Panc1 (cell line): ENCODE measurements at regions not wholly inside any gene's neighbourhood (a gene's known extent, or its start where the extent isn't known, plus 50 kb on each side); places are given as distances from the start of the nearest gene placed in this dataset.

Experiments used
- ATAC-seq: fragments of 200-7000 bp; cut with Tn5 transposase; 2 replicates; pipeline ENCODE4 v1.9.1; 2020; ENCODE audit warnings: mild to moderate bottlenecking, moderate library complexity
- BruUV-seq: library from RNA; stranded (reverse); fragments of 400-500 nt; replicated peaks from 2 replicates; lab custom pipeline; 2021; lab: Mats Ljungman, UMichigan
- CTCF ChIA-PET: fragments of 300-600 bp; sonication (Branson Sonifier 250); formaldehyde crosslinking; loops from one replicate; lab custom pipeline; 2022; ENCODE audit warnings: antibody characterized with exemption; lab: Charles Lee
- POLR2A ChIA-PET: fragments of 300-600 bp; sonication (Branson Sonifier 250); formaldehyde crosslinking; loops from one replicate; lab custom pipeline; 2022; ENCODE audit warnings: antibody characterized with exemption; lab: Charles Lee
- DNase-seq: peaks from one replicate; pipeline ENCODE4 v3.0.0-alpha.2; 2010; ENCODE audit warnings: low read depth, low spot score
- H3K27ac ChIP-seq: 2 replicates; pipeline ENCODE4 v1.5.1; 2011; ENCODE audit warnings: mild to moderate bottlenecking, low read length, inconsistent platforms
- H3K27me3 ChIP-seq: fragments of 200-500 bp; sonication (Bioruptor generic); 2 replicates; pipeline ENCODE4 v1.6.0; 2014; ENCODE audit warnings: low read length, inconsistent platforms; ENCODE audit not compliant: control insufficient read depth, insufficient read depth
- H3K36me3 ChIP-seq: fragments of 200-500 bp; sonication (Bioruptor generic); 2 replicates; pipeline ENCODE4 v1.5.1; 2014; ENCODE audit warnings: inconsistent platforms, mild to moderate bottlenecking, low read length, moderate library complexity; ENCODE audit not compliant: control insufficient read depth, insufficient read depth
- H3K4me1 ChIP-seq: 2 replicates; pipeline ENCODE4 v1.5.1; 2011; ENCODE audit warnings: inconsistent platforms, mild to moderate bottlenecking, low read length, moderate library complexity; ENCODE audit not compliant: control insufficient read depth, insufficient read depth
- H3K4me3 ChIP-seq, 2 experiments: 2 replicates each; pipeline ENCODE4 v1.5.1; 2011 to 2012; ENCODE audit warnings: low read depth in 2 of 2, low read length in 2 of 2, mild to moderate bottlenecking in 2 of 2, inconsistent platforms in 1 of 2, moderate library complexity in 1 of 2
- H3K9me3 ChIP-seq: fragments of 200-500 bp; sonication (Bioruptor generic); 2 replicates; pipeline ENCODE4 v1.5.1; 2014; ENCODE audit warnings: low read depth, mild to moderate bottlenecking, inconsistent platforms, low read length, moderate library complexity; ENCODE audit not compliant: control insufficient read depth, insufficient read depth
- CTCF ChIP-seq: fragments of 450-650 bp; IDR thresholded peaks from 2 replicates; pipeline ENCODE4 v1.5.1; 2017; ENCODE audit warnings: mild to moderate bottlenecking
- POLR2AphosphoS5 ChIP-seq: IDR thresholded peaks from 2 replicates; pipeline ENCODE4 v1.6.1; 2012; ENCODE audit warnings: mild to moderate bottlenecking, low read depth, low read length, moderate library complexity
- SIN3A ChIP-seq: IDR thresholded peaks from 2 replicates; pipeline ENCODE4 v1.6.1; 2012; ENCODE audit warnings: low read depth, mild to moderate bottlenecking, low read length, moderate library complexity, borderline replicate concordance; ENCODE audit not compliant: insufficient read depth
- TCF7L2 ChIP-seq: IDR thresholded peaks from 2 replicates; pipeline ENCODE4 v1.6.1; 2011; ENCODE audit warnings: mild to moderate bottlenecking, low read depth, low read length, inconsistent platforms
- in situ Hi-C: cut with HindIII; loops from 2 replicates; pipeline ENCODE4 v1.10.0; 2016; ENCODE audit warnings: low sequenced_read_pairs, low pct_unique_long_range_greater_than_20kb
- intact Hi-C: fragments of 100-400 bp; cut with micrococcal nuclease; formaldehyde crosslinking; loops from one replicate; pipeline ENCODE4 v1.10.0; 2022; ENCODE audit not compliant: unreplicated experiment
- TF ChIP-seq, protein P1 (sequence below), 2 experiments: IDR thresholded peaks; 2 replicates each; pipeline ENCODE4 v1.6.1; 2011 to 2012; ENCODE audit warnings: low read depth in 2 of 2, control low read depth in 1 of 2, low read length in 1 of 2, mild to moderate bottlenecking in 1 of 2, moderate library complexity in 1 of 2; ENCODE audit not compliant: insufficient read depth in 1 of 2

DNA sequence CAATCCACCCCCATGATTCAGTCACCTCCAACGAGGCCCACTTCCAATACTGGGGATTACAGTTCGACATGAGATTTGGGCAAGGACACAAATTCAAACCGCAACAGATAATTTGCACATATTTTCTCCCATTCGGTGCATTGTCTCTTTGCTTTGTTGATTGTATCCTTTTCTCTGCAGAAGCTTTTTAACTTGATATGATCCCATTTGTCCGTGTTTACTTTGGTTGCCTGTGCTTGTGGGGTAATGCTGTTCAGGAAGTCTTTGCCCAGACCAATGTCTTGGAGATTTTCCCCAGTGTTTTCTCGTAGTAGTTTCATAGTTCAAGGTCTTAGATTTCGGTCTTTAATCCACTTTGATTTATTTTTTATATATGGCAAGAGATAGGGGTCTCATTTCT is 330.8 kb upstream of the SPRY2 start:
- BruUV-seq: no TSS peak

DNA sequence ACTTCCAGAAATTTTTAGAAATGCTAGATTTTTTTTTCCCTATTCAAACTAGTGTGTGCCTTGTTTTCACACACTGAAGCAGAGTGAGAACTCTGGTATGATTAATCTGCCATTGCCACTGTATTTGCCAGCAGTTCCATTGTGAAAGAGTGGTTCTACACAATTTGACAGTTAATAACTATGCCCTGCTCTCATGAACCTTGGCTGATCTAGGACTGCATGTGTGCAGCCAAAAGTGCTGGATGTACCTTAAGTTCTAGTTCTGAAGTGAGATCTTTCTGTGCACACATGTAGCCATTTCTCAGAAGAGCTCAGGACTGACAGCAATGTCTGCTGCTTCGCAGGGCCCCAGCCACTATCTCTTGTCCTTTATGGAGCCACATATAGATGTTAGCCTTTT is 328.2 kb upstream of the SPRY2 start:
- in situ Hi-C loops (no loop called here), intact Hi-C loops (no loop called here)
- ATAC-seq (no peak), DNase-seq (no peak)
- ChIA-PET POLR2A (no interaction called here), CTCF (no interaction called here)
- Histone ChIP-seq H3K9me3 (no peaks in the 10 kb centered on the region), H3K4me1 (no peaks in the 10 kb centered on the region), H3K4me3 (no peak overlapping the region), H3K36me3 (no peaks in the 10 kb centered on the region), H3K27me3 (no peaks in the 10 kb centered on the region), H3K27ac (no peak overlapping the region)
- BruUV-seq: no TSS peak
- TF ChIP-seq SIN3A (no peak), CTCF (no peak), POLR2AphosphoS5 (no peak), TCF7L2 (no peak)
- TF ChIP-seq, protein P1, sequence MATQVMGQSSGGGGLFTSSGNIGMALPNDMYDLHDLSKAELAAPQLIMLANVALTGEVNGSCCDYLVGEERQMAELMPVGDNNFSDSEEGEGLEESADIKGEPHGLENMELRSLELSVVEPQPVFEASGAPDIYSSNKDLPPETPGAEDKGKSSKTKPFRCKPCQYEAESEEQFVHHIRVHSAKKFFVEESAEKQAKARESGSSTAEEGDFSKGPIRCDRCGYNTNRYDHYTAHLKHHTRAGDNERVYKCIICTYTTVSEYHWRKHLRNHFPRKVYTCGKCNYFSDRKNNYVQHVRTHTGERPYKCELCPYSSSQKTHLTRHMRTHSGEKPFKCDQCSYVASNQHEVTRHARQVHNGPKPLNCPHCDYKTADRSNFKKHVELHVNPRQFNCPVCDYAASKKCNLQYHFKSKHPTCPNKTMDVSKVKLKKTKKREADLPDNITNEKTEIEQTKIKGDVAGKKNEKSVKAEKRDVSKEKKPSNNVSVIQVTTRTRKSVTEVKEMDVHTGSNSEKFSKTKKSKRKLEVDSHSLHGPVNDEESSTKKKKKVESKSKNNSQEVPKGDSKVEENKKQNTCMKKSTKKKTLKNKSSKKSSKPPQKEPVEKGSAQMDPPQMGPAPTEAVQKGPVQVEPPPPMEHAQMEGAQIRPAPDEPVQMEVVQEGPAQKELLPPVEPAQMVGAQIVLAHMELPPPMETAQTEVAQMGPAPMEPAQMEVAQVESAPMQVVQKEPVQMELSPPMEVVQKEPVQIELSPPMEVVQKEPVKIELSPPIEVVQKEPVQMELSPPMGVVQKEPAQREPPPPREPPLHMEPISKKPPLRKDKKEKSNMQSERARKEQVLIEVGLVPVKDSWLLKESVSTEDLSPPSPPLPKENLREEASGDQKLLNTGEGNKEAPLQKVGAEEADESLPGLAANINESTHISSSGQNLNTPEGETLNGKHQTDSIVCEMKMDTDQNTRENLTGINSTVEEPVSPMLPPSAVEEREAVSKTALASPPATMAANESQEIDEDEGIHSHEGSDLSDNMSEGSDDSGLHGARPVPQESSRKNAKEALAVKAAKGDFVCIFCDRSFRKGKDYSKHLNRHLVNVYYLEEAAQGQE (IDR thresholded peaks at IDR 0.05; ENCODE audit: insufficient read depth in 1 of 2, low read depth in 2 of 2, low read length in 1 of 2): no peak

More for the DNA sequence above, 330.8 kb upstream of the SPRY2 start:
- ATAC-seq (no peak), DNase-seq (no peak)
- H3K27ac ChIP-seq: no peak overlapping the region
- ChIA-PET CTCF (no interaction called here), POLR2A (no interaction called here)
- TF ChIP-seq POLR2AphosphoS5 (no peak), TCF7L2 (no peak), CTCF (no peak), SIN3A (no peak)
- TF ChIP-seq, protein P1 (IDR thresholded peaks at IDR 0.05; ENCODE audit: insufficient read depth in 1 of 2, low read depth in 2 of 2, low read length in 1 of 2): no peak
- H3K4me1 ChIP-seq: no peaks in the 10 kb centered on the region
- no peaks in the 10 kb centered on the region for H3K9me3 ChIP-seq
- intact Hi-C loops: no loop called here
- no peak overlapping the region for H3K4me3 ChIP-seq
- no peaks in the 10 kb centered on the region for H3K36me3 ChIP-seq
- in situ Hi-C loops: no loop called here
- no peaks in the 10 kb centered on the region for H3K27me3 ChIP-seq
